Stimulated activated CD4-positive, alpha-beta T cell treated with anti-CD3 and anti-CD28 coated beads, TNF-alpha, amount 100 ng/mL, for 1 hour (primary cell): ENCODE measurements at regions not wholly inside any gene's neighbourhood (a gene's known extent, or its start where the extent isn't known, plus 50 kb on each side); places are given as distances from the start of the nearest gene placed in this dataset.

Experiments used
- DNase-seq, 3 donors: peaks; one replicate each; pipeline ENCODE4 v3.0.0-alpha.2; 2020; ENCODE audit warnings: low read depth in 3 of 3, low spot score in 1 of 3

DNA sequence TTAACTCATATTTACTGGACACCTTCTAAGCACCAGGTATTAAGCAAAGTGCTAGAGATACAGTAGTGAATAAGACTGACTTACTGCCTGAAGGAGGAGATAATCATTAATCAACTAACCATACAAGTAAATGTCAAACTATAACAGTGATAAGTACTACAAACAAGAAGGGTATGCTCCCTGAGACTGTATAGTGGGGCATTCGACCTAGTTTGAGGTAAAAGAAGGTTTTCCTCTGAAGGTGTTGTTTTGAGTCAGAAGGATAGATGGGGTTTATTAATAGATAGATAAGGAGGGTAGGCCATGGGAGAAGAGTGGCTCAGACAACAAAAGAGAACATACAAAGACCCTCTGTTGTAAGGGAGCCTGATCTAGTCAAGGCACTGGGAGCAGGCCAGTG, 105.4 kb downstream of the DDIT4L start:
- DNase-seq: no peak

DNA sequence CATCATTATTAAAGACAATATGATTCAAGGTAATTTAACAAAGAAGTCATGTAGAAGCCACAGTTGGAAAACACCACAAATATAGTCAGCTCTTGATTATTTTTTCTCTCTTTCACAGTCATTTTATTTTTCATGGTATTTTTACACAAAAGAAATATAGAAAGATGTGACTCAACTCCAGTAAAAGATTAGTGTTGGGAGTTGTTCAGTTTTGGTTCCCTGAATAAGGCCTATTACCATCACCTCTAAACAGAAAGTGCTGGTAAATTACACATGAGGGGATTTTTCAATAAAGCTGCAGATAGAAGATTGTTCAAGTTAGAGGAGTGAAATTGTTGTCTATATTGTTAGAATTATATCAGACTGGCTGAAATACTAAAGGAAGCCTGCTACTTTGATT, 107.0 kb downstream of the DDIT4L start:
- DNase-seq: no peak

DNA sequence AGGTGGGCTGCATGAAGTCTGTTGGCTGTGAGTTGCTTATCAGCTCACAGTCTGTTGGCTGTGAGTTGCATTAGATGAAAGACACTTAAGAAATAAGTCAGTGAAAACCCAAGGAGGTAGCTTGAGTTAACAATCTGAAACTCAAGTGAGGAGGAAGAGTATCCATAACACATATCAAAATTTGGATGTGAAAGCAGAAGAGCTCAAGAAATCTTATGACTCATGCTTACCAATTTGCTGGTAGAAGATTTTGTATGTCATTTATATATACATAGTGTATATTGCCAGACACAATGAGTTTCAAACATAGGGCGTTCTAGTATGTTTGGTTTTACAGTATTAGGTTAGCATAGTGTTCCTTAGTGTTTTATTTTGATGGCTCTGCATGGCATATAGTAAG, 107.4 kb downstream of the DDIT4L start:
- DNase-seq: no peak

DNA sequence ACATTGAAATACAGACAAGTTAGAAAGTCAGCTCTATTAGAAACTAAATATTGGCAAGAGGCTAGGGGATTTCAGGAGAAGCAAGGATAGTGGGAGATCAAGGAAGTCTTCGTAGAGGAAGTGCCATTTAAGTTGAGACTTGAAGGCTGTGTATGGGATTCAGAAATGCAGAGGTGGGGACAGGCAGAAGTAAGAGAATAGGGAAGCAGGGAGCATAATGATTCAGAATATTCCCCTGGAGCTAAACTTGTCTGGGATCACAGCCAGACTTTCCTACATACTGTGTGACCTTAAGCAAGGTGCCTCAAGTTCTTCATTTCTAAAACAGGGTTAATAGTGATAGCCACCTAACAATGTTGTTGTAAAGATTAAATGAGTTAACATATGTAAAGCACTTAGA, 108.8 kb downstream of the DDIT4L start:
- no peak for DNase-seq

DNA sequence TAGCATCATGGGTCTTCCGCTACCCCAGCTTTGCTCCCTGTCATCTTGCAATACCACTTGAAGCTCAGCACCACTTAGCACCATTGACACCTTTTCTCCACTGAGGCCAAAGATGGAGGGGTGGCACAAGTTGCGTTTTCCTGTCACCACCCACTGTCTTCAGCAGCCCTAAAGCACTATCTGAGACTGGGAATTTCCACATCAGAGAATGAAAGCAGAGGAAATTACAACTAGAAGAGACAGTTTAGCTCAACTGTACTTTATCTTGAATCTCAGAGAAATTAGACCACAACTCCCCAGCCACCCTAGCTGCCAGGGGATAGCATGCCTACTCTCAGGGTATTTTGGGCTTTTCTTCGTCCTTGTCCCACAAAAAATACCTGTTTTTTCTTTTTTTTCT, 111.0 kb downstream of the DDIT4L start:
- DNase-seq: no peak

DNA sequence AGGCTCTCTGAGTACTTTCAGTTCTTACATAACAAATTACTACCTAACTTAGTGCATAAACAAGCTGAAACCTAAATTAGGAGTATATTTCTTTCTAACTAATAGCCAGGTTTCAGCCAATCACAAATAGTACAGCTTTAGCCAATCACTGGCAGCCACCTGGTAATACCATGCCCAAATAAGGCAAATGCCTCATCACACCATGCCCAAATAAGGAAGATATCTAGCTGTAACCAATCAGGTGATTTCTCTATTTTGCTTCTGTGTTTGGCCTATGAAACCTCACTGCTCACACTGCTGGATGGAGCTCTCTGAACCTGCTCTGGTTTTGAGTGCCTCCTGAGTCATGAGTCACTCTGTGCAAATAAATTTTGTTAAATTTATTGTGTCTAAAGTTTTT, 113.5 kb downstream of the DDIT4L start:
- no peak for DNase-seq

DNA sequence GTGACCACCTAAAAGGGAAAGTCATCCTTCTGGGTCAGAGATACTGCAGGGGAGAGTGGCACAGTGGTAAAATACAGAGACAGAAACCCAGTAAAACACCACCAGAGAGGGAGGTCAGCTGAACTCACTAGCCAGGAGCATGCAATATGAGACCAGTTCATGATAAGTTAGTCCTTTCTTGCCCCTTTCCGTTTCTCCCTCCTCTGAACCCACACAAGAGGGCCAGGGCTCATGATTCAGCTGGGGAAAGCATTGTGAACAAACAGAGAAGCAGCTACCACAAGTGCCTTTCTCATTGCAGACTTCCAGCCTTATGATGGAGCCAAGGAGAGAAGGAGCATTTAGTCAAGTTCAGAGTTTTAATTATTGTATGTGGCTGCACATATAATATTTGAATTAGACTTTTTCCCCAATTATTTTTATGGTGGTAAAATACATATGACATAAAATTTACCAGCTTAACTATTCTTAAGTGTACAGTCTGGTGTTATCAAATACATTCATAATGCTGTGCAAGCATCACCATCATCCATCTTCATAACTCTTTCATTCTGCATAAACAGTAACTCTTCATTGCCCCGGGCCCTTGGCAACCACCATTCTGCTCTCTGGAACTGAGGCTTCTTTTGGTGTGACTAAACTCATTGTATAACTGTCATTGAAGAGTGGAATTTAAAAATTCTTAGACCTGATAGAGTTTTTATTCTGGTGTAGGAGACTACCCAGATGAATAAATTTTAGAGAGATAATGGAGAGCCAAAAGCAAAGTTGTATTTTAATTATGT, 114.6 kb downstream of the DDIT4L start:
- DNase-seq: no peak

DNA sequence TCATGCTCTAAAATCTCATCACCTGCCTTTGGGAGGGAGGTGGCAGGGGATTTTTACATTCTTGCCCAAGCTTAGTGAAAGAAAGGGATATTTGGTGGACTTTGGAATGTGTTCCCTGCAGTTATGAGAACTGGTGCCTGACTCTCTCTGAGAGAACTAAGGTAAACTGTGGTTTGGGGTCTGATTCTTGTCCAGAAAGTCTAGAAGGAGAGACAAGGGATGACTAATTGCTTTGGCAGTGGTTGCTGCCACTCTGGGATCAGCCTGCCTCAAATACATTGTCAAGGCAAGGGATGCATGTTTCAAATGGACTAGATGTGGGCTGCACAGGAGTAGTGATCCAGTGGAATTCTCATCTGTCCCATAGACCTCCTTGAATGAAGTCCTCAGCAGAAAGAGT, 115.2 kb downstream of the DDIT4L start:
- no peak for DNase-seq

DNA sequence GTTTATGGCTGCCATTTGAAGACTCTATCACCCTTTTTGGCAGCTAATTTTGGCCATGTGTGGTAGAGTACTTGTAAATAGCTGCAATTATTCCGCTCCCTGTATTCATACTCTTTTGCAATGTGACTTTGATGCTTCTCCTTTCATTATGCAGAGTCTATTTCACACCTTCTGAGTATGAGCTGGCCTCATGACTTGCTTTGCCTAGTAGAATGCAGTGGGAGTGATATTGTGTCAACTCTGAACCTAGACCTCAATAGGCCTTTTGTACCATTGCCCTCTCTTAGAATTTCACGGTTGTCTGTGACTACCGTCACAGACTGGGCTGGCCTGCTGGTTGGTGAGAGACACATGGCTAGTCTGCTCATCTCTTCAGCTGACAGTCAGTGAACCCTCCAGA, 118.8 kb downstream of the DDIT4L start:
- no peak for DNase-seq

DNA sequence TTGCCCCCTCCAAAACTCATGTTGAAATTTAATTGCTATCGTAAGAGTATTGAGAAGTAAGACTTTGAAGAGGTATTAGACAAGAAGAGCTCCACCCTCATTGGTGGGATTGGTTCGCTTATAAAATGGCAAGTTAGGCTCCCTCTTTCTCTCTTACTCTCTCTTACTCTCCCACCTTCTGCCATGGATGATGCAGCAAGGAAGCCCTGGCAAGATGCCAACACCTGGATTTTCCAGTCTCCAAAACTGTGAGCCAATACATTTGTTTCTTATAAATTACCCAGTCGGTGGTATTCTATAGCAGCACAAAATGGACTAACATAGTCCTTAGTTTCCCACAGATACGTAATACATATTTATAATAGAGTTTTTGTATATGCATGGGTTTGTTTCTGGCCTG, 119.4 kb downstream of the DDIT4L start:
- no peak for DNase-seq

DNA sequence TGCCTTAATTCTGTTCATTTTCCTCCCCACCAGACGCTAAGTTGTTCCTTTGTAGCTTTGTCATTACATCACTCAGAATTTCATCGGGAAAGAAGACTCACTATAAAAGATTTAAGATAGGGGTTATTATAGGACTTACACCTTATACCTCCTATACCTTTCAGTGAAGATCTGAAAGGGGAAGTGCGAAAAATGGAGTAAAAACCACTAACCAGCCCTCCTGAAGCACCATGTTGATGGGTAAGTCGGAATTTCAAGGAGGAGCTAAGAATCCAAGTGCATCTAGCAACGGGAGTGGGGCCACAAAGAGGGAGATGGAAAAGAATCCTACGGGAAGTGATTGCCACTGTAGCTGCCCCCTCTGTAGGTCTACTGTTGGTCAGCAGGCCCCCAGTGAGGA, 119.1 kb upstream of the H2AZ1 start:
- DNase-seq: no peak

DNA sequence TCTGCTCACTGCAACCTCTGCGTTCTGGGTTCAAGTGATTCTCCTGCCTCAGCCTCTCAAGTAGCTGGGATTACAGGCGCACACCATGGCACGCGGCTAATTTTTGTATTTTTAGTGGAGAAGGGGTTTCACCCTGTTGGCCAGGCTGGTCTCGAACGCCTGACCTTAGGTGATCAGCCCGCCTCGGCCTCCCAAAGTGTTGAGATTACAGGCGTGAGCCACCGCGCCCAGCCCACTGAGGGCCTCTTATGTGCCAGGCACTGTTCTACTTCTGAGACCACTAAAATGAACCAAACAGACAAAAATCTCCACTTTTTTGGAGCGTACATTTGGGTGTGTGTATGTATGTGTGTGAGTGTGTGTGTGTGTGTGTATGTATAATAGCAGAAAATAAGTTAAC, 117.2 kb upstream of the H2AZ1 start:
- DNase-seq: no peak

DNA sequence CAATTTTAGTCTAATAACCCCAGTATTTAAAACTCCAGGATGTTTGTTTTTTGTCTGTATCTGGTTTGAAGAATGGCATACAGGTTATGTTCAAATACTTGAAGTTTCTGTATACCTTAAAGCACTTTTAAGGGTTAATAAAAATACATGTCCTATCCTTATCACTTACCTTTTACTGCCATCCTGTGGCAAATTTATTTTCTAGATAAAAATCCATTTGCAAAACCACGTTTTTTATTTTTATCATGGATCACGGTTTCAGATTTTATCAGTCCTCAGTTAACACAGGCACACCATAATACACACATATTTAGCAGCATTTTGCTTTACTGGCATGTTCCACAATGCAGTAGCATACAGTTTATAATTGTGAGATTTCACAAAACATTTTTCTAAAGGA, 113.3 kb upstream of the H2AZ1 start:
- no peak for DNase-seq

DNA sequence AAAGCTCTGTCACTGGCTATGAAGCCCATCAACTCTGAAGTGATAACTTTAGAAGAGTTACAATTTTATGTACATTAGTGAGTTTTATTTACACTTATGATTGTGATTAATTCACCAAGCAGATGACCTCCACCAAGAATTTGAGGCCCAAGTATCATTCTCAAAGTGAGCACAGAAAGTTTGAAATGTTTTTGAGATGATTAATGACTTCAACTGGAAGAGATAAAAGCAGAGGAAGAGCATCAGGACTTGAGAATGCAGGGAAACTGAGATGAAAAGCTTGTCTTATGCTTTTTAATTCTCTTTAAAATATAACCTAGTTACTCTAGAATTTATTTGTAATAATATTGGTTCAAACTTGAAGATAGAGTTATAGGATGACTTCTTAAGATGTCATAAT, 112.8 kb upstream of the H2AZ1 start:
- no peak for DNase-seq

DNA sequence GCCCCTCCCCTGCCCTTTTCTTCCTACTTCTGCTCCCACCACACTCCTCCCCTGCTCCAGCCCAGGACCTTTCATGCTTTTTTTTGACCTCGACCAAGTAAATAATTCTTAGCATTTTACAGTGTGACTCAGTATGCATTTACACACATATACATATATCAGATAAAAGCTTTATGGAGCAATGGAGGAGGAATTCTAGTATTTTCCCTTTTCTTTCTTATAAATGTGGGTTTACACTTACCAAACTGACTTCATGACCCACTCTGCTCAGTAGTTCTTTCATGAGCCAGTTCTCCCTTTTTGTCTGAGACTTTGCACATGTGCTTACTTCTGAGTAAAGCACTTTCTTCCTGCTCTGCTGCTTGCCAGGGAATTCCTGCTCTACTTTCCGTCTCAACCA, 111.8 kb upstream of the H2AZ1 start:
- no peak for DNase-seq

DNA sequence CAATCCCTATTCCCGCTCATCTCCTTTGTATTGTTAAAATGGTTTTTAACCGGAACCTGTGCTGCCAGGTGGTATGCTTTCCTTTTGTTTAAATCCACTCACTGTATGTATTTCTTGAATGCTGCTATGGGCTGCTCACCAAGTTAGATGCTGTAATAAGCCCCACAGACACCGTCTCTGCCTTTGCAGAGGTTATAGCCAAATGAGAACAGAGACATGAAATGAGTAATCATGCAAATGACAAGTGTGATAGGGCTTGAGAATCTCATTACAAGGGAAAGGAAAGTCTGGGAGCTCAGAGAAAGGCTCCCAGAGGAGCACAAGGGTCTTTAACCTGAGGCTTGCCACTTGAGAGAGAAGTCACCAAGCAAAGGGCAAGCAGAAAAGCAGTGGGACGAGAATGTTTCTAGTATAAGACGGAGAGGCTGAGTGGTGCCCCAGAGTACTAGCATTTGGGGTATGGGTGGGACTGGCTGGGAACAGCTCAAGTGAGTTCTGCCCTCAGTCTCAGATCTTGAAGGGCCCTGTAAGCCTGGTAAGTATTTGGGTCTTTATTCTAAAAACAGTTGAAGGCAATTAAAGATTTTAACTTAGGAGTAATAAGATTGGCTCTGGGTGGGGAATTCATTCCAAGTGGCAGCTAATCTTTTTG, 110.8 kb upstream of the H2AZ1 start:
- DNase-seq: no peak

DNA sequence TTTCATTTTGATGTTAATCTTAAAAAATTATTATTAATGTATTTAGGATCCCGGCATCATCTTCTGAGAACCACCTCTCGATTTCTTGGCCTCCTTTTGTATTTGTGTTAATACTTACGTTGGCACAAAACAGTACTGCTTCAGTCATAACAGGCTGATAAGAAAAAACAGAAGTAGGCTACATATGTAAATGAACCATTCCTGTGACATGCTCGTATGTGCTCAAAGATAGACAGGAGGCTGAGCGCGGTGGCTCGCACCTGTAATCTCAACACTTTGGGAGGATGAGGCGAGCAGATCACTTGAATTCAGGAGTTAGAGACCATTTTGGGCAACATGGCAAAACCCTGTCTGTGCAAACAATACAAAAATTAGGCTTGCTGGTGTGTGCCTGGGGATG, 109.4 kb upstream of the H2AZ1 start:
- no peak for DNase-seq

DNA sequence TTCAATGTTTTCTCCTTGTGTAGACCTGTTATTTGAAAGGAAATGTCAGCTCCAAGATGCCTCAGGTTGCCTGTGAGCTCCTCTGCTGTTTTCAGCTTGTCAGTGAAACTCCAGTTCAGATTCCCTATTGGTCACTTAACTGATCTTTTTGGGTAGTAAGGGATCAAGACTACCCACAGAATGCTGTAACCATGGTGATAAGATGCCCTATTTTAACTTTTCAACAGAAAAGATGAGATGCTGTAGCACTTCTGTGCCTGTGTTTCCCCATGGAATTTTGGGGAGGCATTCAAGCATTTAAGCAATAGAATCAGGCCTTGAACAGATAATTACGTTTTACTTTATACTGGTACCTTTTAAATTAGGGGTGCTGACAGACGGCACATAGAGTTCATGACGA, 106.6 kb upstream of the H2AZ1 start:
- DNase-seq: no peak

DNA sequence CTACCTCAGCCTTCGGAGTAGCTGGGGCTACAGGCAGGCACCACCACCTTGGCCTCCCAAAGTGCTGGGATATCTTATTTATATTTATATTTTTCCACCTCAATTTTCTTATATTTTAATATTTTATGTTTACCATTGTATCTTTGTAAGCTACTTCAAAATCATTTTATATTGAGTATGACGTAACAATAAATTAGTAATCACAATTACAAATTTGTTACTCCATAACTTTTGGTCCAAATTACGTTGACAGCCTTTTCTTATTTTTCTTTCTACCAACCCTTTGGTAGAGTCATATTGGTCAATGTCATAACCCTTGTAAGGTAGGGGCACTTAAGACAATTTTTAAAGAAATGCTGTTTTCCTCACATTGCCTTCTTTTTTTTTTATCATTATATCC, 104.0 kb upstream of the H2AZ1 start:
- no peak for DNase-seq

DNA sequence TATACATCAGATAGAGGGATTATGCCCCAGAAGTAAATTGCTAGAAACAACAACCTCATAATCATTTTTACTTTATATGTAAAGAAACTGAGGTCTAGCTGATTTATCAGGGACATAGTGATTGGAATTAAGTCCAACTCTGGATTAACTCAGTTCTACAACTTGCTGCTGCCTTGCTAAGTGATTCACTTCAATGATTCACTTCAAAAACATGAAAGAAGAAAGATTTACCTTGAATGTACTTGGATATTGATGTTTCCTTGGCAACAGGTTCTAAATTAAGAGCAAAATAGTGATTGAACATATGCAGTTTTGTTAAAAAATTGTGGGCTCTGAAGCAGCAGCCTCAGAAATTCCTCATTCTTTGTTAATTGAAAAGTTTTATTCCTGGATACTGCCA, 99.8 kb upstream of the H2AZ1 start:
- no peak for DNase-seq

DNA sequence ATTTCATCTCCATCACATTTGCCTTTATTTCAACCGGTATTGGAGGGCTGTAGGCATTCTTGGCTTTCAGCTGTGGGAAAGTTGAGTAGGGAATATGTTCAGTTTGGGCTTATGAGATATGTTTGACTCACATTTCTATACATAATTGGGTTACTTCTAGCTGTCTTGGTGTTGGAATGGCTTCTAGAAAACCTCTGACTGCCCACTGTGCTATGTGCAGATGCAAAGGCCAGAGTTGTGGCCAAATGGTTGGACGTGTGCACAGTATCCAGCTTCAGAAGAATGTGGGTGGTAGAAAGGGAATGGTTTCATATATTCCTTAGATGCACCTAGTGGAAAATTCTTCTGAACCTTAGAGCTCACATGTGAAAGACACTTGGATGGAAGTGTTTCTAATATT, 92.6 kb upstream of the H2AZ1 start:
- DNase-seq: no peak

DNA sequence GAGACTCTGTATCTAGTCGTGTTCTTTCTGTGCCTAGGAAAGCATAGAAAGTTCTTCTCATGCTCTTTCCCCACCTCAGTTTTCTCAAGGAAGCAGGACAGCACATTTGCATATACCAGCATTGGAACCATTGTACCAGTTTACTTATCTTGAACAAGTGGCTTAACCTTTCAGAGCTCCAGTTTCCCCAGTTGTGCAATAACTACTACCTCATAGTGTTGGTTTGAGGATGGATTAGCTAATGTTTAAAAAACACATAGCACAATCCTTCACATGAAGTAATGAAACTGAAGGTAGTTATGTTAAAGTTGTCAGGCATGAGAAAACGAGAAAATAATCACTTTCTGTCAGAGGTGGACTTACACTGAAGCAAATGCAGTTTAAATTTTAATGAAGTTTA, 92.2 kb upstream of the H2AZ1 start:
- no peak for DNase-seq

DNA sequence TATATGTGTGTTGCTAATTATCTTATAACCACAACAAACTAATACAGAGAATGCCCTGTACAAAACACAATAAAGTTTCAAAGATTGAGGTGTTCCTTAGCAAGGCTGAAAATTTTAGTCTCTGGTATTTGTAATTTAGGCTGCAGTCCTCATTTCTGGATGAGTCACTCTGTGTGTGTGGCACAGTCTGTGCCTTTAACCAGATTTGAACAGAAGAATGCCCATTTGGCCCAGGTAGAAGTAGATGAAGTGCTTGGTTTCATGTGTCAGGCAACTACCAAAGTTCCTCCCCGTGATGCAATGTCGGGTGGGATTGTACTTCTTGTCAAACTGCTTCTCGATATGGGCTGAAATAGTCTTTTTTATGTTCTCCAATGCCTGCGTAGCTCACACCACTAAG, 91.6 kb upstream of the H2AZ1 start:
- no peak for DNase-seq
